NCI-H526 treated with DMSO at 0.1 percent for 48 hours (cell line): ENCODE measurements at regions not wholly inside any gene's neighbourhood (a gene's known extent, or its start where the extent isn't known, plus 50 kb on each side); places are given as distances from the start of the nearest gene placed in this dataset.
"Not testable (repeated sequence)": the region's sequence is repeated elsewhere in the genome, so short reads cannot be mapped to it uniquely, and the experiment has no call there.

Source experiments
- DNase-seq: peaks from one replicate; lab custom pipeline; 2025; lab: John Stamatoyannopoulos, UW

GRCh38 chr14:27608377-27608776 is 1010.5 kb upstream of the NOVA1 start:
- no peak for DNase-seq

GRCh38 chr14:27612121-27612520 is 1014.3 kb upstream of the NOVA1 start:
- no peak for DNase-seq

GRCh38 chr14:27613102-27613501 is 1015.3 kb upstream of the NOVA1 start:
- DNase-seq: no peak

- no peak for DNase-seq
Observed at GRCh38 chr14:27623782-27624181, 1025.9 kb upstream of the NOVA1 start.

- no peak for DNase-seq
Observed at GRCh38 chr14:27634056-27634970, 1036.5 kb upstream of the NOVA1 start.

GRCh38 chr14:27640688-27641087 is 1042.9 kb upstream of the NOVA1 start:
- DNase-seq: not testable (repeated sequence)

- no peak for DNase-seq
Observed at GRCh38 chr14:27642251-27642866, 1044.5 kb upstream of the NOVA1 start.

- no peak for DNase-seq
Observed at GRCh38 chr14:27660683-27661082, 1062.8 kb upstream of the NOVA1 start.

- DNase-seq: no peak
Observed at GRCh38 chr14:27668531-27668930, 1070.7 kb upstream of the NOVA1 start.

GRCh38 chr14:27672047-27672446 is 1074.2 kb upstream of the NOVA1 start:
- no peak for DNase-seq

GRCh38 chr14:27672811-27673737 is 1075.2 kb upstream of the NOVA1 start:
- DNase-seq: not testable (repeated sequence)

- no peak for DNase-seq
Observed at GRCh38 chr14:27686137-27686536, 1080.5 kb upstream of the FOXG1 start.

- no peak for DNase-seq
Observed at GRCh38 chr14:27688841-27689444, 1077.6 kb upstream of the FOXG1 start.

GRCh38 chr14:27712364-27712763 is 1054.2 kb upstream of the FOXG1 start:
- no peak for DNase-seq

GRCh38 chr14:27715561-27715960 is 1051.0 kb upstream of the FOXG1 start:
- no peak for DNase-seq

- DNase-seq: no peak
Observed at GRCh38 chr14:27721760-27722159, 1044.8 kb upstream of the FOXG1 start.

GRCh38 chr14:27725482-27725881 is 1041.1 kb upstream of the FOXG1 start:
- DNase-seq: no peak

- DNase-seq: no peak
Observed at GRCh38 chr14:27727251-27727770, 1039.3 kb upstream of the FOXG1 start.

GRCh38 chr14:27730204-27730603 is 1036.4 kb upstream of the FOXG1 start:
- no peak for DNase-seq

GRCh38 chr14:27739657-27740156 is 1026.9 kb upstream of the FOXG1 start:
- no peak for DNase-seq

- DNase-seq: no peak
Observed at GRCh38 chr14:27750114-27750513, 1016.5 kb upstream of the FOXG1 start.
